ENCODE measurements at regions not wholly inside any gene's neighbourhood (a gene's known extent, or its start where the extent isn't known, plus 50 kb on each side); places are given as distances from the start of the nearest gene placed in this dataset.
"Not testable (repeated sequence)": the region's sequence is repeated elsewhere in the genome, so short reads cannot be mapped to it uniquely, and the experiment has no call there.

DNA sequence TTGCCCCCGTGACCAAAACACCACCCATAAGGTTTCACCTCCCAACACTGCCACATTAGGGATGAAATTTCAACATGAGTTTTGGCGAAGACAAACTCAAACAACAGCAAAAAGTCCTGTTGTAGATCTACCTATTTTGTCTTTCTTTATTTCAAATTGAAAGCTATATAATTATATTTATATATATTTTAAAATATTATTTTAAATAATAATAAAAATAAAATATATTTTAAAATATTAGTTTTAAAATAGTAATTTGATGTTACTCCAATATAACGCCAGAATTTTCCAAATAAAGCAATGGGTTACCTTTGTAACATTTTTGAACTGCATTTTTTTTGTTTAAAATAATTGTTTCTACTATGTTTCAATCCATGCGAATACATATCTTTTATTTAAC lies 263.5 kb upstream of the USP25 start:
- no peak for DNase-seq

DNA sequence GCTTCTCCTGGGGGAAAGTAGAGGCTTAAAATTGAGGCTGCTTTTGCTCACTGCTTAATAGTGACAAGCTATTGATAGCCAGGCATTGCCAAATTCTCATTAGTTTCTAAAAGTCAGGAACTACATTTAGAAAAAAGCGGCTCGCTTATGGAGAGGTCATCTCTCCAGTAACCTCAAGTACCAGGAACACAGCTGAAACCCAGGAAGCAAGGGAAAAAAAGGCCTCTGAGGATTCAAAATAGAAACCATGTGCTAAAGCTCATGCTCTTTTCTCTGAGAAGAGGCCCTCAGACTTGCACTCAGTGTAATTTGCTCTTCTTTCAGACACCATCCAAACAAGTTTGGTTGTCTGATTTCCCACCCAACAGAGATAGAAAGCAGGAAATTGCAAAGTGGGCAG lies 261.4 kb upstream of the USP25 start:
- DNase-seq, result no peak

- no peak for DNase-seq
Measured at GRCh38 chr21:15472108-15473040, 257.4 kb upstream of the USP25 start.

DNA sequence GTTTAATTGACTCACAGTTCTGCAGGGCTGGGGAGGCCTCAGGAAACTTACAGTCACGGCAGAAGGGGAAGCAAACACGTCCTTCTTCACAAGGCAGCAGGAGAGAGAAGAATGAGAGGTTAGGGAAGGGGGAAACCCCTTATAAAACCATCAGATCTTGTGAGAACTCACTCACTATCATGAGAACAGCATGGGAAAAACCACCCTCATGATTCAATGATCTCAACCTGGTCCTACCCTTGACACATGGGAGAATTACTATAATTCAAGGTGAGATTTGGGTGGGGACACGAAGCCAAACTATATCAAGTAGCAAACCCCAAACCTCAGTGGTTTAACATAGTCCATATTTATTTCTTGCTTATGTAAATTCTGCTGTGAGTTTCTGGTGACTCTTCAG lies 252.0 kb upstream of the USP25 start:
- not testable (repeated sequence) for DNase-seq

- DNase-seq, result no peak
Measured at GRCh38 chr21:15480160-15480559, 249.6 kb upstream of the USP25 start.

- DNase-seq, result peak; percentile 14 to 93 (median 76)
Measured at GRCh38 chr21:15483138-15483780, 246.5 kb upstream of the USP25 start.

DNA sequence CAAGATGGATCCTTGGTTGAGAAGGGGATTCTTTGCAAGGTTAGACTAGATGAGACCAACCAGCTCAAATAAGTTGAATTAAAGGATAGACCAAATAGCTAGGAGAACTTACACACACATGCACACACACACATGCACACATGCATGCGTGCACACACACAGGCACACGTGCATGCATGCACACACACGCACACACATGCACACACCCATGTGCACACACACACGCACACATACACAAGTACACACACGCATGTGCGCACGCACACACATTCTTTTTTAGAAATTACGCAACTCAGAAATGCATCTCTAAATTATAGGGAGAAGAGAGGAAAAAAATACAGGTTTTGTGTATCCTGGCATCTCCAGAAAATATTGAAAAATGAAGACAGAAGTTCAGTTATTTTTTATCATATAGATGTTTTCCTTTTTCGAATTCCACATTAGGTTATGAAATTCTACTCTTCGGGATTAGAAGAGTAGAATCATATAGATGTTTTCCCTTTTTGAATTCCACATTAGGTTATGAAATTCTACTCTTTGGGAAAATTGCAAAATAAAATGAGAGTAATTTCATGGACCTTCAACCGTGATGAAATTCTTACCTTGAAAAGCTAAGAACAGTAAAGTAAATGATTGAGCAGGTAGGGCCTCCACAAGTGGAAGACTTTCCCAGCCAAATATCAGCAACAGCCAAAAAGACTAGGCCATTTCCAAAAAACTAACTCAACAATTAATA lies 243.2 kb upstream of the USP25 start:
- DNase-seq, result no peak

DNA sequence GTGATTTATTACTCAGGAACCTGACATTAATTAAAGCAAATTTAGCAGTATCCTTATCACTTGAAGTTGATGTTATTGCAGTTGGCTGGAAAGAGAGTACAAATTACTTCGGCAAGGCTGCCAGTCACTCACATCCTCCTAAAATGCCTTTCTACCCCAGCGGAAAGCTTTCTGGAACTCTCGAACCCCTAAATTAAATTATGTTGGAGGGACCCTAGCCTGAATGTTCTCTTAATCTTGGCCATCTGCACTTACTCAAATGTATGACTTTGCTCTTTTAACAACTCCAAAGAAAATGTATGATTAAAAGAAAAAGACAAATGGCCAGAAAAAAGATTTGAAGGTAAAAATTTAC lies 242.6 kb upstream of the USP25 start:
- DNase-seq, result no peak

- DNase-seq, result no peak
Measured at GRCh38 chr21:15491100-15491499, 238.7 kb upstream of the USP25 start.

DNA sequence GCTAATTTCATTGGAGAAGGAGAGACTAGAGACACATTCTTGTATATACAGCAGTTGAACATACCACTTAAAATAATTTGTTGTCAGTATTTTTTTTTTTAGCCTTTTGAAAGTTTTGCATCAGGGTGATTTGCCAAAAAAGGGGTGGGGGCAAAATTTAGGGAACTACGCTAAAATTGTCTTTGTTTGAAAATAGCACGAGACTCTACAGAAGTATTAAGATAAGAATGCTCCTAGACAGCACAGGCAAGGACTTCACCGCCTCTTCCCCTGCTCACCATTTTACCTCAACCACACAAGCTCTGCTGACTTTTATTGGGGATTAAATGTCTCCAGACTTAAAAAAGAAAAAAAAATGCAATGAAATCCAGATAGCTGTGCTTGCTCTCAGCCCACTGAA lies 236.1 kb upstream of the USP25 start:
- no peak for DNase-seq

DNA sequence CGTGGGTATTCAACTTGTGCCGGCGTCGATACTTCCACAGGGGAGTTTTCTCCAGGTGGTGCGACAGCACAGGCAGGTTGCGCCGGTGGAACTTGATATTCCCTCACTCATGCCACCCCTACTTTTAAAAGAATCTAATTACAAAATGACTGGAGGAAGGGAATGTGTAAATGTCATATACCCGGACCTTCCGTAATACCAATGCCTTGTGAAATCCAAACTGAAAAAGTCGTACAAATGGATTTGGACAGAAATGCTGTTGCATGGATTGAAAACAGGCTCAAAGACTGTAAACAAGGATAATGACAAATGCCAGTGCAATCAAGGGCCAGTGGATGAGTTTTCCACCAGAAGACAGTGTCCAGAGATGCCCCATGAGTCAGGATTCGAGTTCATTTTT lies 235.3 kb upstream of the USP25 start:
- DNase-seq, result no peak

DNA sequence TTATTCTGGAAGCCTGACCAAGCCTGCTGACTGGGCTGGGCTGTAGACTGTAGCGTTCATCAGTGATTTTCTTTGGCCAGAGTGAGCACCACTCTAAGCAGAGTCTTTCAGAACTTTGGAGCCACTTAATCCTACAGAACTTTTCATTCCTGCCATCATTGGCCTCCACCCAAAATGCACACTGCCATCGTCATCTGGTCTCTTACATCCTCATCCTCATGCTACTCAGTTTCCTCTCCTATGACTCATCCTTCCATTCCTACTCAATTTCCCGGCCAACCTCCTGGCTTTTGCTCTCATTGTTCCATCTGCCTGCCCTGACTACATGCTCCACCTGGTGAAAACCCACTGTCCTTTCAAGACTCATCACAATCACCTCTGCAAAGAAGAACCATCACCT lies 233.8 kb upstream of the USP25 start:
- no peak for DNase-seq

DNA sequence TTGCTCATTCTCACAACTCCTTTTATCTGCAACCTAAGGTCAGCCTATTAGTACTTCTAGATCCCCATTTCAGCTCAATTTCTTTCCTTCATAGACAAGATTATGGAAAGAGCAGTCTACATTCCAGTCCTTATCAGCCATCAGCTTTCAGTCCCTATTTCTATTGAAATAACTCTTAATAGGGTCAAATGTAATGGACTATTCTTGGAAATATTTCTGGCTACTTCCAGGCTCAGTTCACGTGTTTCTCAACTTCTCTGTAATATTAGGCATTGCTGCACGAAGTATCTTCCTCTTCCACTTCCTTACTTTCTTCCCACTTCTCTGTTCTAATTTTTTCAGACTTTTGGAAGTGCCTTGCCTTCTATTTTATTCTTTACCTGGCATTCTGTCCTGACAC lies 232.9 kb upstream of the USP25 start:
- no peak for DNase-seq

- no peak for DNase-seq
Measured at GRCh38 chr21:15498455-15498854, 231.3 kb upstream of the USP25 start.

GRCh38 chr21:15506086-15506485 lies 223.7 kb upstream of the USP25 start:
- DNase-seq, result no peak

DNA sequence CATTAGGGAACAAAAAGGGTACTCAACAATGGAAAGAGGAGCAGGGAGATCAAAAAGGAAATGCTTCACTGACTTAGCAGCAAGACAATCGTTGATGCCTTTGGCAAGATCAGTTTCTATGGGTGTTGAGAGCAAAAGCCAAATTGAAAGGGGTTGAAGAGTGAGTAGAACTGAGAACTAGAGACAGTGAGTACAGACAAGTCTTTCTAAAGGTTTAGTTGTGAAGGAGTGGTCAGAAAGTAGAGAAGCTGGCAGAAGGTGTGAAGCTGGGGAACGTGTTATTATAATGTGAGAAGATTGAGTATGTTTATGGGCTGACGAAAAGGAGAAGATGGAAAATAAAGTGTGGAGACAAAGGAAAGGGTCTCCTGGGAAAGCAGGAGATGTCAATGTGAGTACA lies 221.2 kb upstream of the USP25 start:
- DNase-seq, result no peak

DNA sequence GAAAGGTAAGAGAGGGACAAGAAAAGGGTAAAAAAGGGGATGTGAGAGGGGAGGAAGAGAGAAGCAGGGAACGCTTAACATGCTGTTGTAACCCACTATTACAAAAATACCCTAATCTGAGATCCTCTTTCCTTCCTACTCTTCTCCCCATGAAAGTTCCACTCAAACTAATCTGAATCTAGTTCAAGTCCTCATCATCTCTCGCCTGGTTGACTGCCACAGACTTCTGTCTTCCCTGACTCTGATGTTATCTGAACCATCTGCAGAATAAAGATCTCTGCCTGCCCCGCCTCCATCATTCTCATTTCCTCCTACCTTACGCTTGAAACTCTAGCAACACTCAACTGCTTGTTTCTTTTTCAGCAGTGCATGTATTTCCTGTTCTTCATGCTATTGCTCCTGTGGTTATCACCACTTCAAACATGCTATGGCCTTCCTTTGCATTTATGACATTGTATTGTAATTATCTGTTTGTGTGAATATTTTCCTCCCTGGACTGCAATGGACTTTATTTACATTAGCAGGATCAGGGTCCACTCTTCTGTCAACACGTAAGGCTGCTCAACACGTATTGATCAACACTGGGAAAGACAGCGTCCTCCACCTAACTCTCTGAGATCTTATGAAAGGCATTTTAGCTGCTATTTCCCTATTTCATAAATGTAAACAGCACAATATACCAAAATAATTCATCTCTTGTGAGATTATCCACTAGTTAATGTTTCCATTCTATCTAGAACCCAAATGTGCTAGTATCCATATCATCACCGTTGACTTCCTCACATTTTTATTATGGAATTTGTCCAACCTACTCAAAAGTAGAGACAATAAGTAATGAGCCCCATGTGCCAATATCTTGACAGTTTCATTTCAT lies 215.5 kb upstream of the USP25 start:
- peak in 1 of 56 donors; percentile 12 for DNase-seq

DNA sequence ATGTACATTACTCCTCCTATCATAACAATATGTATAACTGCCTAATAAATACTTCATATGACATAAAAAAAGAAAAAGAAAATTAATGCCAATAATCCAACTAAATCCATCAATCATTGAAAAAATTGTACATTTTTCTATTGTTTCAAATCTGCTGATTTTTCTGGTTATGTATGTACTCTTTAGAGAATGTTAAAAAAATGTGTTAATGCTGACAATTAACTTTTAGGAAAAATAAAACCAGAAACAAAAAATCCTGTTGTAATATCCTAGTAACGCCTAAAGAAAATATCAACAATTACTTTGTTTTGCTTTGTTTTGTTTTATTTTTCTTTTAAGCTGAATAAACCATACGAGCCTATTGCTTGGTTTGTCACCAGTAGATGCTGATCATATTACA lies 213.9 kb upstream of the USP25 start:
- DNase-seq, result no peak

GRCh38 chr21:15517394-15517793 lies 212.4 kb upstream of the USP25 start:
- no peak for DNase-seq

DNA sequence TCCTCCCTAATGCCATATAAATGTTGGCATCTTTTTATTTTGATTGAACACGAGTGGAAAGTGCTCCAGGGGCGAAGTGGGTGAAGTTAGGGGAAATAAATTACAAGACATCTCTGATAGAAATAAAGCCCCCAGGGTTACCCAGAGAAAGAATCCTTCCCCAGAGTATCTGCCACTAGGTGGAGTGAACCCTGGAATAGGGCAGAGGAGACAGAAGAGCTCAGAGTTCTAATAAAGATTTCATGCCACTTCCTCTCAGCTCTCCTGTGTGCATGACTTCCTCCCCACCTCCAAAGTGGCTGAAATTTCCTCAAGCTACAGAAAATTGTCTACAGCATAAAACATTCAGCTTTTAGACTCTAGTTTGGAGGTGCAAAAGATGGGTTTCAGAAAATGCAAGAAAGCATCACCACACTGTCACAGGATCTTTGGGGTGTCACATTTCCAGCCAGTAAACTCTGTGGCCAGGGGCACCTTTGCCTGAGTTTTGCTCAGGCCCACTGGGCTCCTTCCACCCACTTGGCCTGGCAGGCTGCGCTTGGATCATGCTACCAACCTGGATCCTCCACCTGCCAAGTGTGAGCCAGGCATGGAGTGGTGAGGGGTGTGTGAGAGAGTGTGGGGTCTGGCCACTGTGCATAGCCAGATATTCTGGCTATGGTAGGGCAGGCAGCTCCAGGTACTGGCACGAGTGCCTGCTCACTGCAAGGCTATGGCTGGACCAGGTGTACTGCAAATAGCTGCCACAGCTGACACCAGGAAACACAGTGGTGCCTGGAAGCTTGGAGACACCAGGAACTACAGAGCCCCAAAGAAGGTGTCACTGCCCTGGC lies 208.8 kb upstream of the USP25 start:
- DNase-seq, result no peak

DNA sequence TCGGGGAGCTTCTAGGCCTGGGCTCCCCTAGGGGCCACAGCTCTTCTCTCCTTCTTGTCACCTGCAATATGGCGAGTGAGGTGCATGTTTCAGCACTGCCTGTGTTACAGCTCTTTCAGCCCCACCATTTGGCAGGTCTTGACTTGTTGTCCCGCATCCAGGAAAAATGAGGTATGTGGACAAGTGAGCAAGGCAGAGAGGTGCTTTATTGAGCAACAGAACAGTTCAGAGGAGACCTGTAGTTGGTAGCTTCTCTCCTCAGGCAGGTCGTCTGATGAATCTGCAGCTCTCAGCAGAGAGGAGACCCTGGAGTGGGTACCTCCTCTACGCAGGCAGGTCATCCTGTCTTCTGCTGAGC lies 208.2 kb upstream of the USP25 start:
- no peak for DNase-seq
